NCI-H2029 (cell line): ENCODE measurements at regions not wholly inside any gene's neighbourhood (a gene's known extent, or its start where the extent isn't known, plus 50 kb on each side); places are given as distances from the start of the nearest gene placed in this dataset.
A peak's percentile ranks its signal among the peaks of the same experiment; 100 is the strongest.

Source experiments
- DNase-seq: peaks from one replicate; lab custom pipeline; 2025; lab: John Stamatoyannopoulos, UW

DNA sequence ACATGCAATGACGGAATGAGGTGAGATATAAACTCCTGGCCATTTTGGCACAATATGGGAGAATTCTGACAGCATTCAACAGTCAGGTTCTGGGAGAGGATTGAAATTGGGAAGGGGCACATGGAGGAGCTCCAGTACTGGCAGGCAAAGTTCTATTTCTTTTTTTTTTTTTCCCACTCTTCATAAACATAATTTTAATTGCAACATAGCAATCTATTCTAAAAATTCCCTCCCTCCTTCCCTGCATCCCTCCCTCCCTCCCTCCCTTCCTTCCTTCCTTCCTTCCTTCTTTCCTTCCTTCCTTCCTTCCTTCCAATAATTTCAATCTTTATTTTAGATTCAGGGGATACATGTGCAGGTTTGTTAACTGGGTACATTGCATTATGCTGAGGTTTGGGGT is 93.2 kb downstream of the PTCSC3 start:
- DNase-seq, result no peak

GRCh38 chr14:36078080-36078479 is 98.4 kb downstream of the PTCSC3 start:
- no peak for DNase-seq

GRCh38 chr14:36076197-36076596 is 100.3 kb downstream of the PTCSC3 start:
- no peak for DNase-seq

- DNase-seq, result no peak
Measured at GRCh38 chr14:36075203-36075602, 101.3 kb downstream of the PTCSC3 start.

DNA sequence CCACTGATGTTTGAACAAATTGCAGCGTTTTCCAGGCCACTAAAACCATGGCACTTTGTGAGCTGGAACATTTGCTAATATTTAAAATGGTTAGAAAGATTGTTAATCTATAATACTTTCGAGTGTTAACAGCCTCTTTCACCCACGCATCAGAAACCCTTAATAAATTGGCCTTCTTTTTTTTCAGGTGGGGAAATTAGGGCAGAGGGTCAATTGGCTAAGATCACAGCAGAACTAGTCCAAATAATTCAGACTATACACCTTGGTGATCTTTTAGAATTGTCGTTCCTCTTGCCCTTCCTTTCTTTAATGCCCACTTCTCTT is 105.8 kb downstream of the PTCSC3 start:
- DNase-seq, result no peak

DNA sequence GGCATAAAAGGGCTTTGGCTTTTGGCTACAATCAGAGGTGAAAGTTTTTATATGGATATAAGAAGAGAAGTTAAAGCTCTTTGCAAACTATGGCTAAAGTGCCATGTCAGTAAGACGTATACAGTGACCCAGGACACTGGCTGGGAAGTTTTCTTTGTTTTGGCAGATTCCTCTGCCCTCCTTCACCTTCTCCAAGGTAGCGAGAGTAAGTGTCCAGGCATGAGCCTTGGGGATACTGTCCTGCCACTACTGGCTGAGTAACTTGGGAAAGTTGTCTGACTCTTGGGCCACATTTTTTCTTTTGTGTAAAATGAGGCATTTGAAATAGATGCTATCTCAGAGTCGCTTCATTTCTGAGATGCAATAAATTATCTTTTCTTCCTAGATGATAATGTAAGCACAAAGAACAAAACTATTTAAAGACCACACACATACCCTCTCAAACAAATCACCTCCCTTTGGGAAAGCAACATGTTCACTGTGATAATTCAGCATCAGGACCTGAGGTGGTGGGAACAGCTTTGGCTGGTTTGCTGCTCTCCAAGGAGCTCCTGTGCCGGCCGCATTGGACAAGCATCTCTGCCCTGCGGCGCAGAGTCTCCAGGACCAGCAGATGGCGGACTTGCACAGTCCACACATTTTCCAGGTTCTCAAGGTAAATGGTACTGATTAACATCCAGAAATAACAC is 106.3 kb downstream of the PTCSC3 start:
- peak; percentile 99 for DNase-seq

DNA sequence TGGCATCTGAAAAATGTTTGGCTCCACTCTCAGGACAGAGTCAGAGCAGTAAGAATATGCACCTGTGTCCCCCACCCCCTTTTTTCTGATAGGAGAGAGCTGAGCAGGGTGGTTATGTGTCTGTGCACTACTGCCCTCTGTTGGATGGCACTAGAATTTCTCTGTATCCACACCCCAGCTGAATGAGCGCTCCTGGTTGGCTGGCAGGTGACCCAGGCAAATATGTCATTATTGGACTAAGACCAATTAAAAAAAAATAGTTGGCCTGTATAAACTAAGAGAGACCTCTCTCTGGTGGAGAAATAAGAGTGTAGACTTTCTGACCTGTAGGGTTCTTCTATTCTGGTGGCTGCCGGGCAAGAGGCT is 107.0 kb downstream of the PTCSC3 start:
- peak; percentile 99 for DNase-seq

DNA sequence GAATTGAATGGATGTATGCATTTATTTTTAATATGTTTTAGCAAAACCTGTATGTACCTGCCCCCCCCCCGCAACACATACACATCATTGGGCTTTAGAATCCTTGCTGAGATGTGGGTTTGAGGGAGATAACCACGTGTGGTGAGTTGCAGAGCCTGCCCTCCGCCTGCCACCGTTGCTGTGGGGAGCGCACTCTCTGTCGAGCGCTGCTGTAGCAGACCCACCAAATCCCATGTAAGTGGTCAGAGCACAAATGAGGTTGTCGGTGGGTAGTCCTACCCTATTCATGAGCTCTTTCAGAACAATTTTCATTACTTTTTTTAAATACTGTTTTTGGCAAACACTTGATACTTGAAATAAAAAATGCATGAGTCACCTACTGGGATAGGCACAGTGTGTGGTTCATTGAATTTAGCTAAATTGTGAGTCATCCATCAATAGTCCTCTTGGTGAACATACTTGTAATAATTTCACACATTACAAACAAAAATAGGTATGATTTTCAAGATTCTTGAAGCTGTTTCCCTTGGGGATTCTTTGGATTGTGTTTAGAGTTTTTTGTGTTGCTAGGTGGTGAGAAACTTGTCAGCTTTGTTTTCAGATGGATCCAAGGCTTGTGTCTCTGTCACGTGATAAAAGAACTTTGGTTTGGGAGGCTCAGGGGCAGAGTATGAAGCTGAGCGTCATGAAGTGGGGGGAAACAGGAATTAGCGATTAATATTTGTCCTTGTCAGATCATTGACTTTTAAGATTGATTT is 107.6 kb downstream of the PTCSC3 start:
- DNase-seq, result peak; percentile 61

- peak; percentile 98 for DNase-seq
Measured at GRCh38 chr14:36067428-36068187, 108.9 kb downstream of the PTCSC3 start.

DNA sequence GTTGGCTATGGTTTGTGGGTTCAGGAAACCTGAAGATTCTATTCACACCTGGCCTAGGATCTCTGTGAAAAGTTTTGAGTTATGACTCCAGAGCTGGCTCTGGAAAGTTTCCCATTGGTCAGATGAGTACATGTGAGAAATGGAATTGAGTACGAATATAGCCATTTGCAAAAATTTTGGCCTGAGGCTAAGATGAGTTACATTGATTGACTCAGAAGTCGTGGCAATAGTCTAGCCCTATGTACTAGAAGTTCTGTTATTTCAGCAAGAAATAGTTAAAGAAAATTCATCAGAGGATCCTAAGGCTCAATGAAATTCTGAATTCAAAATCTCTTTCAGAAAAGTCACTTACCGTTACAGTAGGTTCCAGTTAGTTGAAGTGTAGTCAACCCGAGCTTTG is 109.9 kb downstream of the PTCSC3 start:
- no peak for DNase-seq

- DNase-seq, result no peak
Measured at GRCh38 chr14:36065831-36066230, 110.7 kb downstream of the PTCSC3 start.

DNA sequence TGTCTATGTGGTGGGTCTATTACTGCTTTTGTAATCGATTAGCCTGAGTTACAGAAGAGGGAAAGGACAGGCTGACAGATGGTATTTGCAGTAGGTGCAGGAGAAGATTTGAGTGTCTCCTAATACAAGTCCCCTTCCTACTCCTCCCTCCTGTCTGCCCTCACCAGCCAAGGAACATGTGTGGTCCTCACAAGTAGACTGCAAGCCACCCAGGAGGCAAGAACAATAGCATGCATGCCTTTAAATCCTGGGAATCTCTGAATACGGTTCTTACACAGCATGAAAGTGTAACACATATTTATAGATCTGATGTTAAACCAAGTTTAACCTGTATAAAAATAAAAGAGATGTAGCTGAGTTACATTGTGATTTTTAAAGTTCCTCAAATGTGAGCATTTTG is 117.0 kb downstream of the PTCSC3 start:
- no peak for DNase-seq

GRCh38 chr14:36057452-36058116 is 118.9 kb downstream of the PTCSC3 start:
- DNase-seq, result no peak

DNA sequence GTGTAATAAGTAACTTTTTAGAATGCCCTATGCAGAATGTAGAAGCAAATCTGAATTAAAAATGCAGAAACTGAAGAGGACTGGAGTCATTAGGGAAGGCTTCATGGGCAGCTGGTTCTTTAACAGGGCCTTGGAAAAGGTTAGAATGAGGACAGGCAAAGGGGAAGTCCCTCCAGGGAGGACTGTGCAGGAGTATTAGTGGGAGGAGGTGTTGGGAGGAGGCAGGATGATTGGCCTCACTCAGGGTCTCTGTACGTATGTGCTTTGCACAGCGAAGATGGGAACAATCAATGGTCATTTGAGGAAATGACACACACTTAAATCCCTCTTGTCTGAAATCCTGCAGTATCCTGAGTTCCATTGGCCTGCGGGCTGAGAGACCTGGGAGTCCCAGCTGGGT is 119.7 kb downstream of the PTCSC3 start:
- DNase-seq, result no peak

DNA sequence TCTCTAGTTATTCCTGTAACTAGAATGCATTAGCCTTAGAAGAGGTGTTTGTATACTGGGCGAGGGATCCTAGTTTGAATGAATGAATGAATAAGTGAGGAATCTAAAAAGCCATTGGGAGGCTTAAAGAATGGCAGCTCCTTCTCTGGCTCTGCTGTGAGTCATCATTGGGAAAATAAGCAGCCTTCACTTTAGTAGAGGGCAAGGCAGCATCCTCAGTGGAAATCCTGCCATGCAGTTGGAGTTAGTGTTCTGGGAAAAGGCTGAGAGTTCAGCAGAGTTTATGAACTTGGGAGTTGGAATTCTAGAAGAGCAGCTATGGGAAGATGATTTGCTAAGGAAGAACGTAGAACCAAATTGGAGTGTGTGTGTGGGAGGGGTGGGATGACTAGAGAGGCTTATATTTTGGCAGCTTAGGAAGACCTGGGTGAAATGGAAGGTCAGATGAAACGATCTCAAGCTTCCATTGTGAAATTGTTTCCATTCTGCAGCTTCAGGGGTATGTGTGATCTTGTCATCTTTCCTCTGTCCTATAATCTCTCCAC is 120.8 kb downstream of the PTCSC3 start:
- no peak for DNase-seq

GRCh38 chr14:36055052-36055378 is 121.5 kb downstream of the PTCSC3 start:
- no peak for DNase-seq

DNA sequence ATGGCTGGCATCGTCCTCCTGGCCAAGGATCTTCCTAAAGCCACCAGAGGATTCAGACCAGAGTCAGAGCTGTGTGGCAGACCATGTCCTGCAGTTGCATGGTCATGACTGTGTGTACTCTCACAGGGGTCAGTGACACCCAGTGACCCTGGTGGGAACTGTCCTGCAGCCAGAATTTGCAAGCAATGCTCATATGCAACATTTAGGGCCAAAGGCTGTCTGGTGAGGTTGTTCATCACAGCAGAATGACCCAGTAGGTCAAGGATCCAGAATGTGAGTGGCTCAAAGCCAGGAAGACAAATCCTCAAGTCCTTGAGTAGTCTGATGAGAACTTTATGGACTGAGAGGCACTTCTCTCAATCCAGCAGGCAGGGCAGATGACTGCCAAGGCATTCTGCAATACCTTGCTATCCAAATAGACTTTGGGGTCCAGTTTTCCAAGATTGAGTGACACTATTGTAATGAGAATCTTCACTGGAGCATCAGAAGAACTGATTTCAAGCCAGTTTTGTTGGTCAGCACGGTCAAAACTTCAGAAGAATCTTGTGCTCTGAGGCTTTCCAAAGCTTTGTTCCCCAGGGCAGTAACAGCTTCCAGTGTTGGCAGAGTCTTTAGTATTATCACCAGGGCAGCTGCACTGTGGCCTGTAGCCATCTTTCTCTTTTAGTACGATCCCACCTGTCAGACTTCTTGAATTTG is 122.0 kb downstream of the PTCSC3 start:
- DNase-seq, result no peak

DNA sequence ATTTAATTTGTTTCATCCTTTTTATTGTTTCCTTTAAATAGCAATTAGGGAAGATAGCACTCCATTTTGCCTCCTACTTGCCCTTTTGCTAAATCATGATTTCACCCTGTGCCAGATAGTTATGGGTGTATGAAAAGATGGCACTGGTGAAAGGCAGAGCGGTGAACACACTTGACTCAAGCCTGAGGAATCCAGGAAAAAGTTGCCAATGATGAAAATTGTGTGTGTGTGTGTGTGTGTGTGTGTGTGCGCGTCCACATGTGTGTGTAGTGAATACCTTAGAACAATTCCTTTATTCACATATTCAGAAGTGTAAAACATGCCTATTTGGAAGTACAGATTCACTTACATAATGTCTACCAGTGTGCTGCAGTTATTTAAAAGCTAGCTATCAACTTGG is 123.8 kb downstream of the PTCSC3 start:
- no peak for DNase-seq

DNA sequence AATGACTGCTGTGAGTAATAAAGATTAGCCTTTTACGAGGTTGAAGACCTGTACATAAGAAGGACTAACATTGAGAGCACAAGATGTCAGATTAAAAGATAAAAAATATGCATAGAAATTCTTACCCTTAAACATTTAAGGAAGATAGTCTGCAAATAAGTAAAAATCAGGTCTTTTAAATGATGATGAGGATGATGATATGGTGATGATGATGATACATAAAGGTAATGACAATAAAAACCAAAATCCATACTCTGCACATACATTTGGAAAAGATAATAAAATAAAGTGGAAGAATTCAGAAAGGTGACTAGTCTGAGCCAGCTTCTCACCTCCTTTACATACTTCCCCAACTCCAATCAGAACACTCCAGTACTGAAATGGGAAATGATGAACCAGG is 124.5 kb downstream of the PTCSC3 start:
- DNase-seq, result no peak

- no peak for DNase-seq
Measured at GRCh38 chr14:36048667-36049066, 127.9 kb downstream of the PTCSC3 start.

GRCh38 chr14:36047912-36048311 is 128.6 kb downstream of the PTCSC3 start:
- no peak for DNase-seq

DNA sequence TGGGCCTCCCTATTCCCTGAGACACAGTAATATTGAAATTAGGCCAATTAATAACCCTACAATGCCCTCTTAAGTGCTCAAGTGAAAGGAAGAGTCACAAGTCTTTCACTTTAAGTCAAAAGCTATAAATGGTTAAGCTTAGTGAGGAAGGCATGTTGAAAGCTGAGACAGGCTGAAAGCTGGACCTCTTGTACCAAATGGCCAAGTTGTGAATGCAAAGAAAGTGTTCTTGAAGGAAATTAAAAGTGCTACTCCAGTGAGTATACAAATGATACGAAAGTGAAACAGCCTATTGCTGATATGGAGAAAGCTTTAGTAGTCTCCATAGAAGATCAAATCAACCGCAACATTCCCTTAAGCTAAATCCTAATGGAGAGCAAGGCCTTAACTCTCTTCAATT is 140.8 kb downstream of the PTCSC3 start:
- no peak for DNase-seq
